ENCODE measurements at regions not wholly inside any gene's neighbourhood (a gene's known extent, or its start where the extent isn't known, plus 50 kb on each side); places are given as distances from the start of the nearest gene placed in this dataset.

DNA sequence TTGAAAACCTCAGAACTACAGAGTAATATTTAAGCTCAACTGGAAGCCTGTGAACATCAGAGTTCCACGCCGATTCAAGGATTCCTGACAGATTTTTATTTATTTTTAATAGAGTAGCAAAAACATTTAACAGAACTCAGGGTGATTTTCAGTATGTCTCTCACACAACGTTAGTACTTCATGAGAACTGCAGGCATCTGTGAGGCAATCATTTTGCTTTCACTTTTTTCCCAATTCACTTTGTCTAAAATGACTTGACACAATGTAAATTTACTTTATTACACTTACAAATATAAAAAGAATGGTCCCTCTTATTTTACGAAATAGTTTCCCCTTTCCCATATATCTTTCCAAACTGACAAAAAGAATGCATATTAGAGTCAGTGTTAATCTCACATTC lies 869.5 kb upstream of the EPHA5 start:
- H3K36me3 ChIP-seq, result no peaks in the 10 kb centered on the region
- H3K27ac ChIP-seq, result no peak overlapping the region
- no peak for DNase-seq
- no peak for ATAC-seq
- no peak overlapping the region for H3K4me3 ChIP-seq
- H3K9me3 ChIP-seq, result peaks cover 0 to 6% of the 10 kb centered on the region in 2 donors
- H3K27me3 ChIP-seq, result no peaks in the 10 kb centered on the region
- intact Hi-C loops (cut with DNase I), result no loop called here
- TF ChIP-seq CTCF (IDR thresholded peaks at IDR 0.05), result no peak
- no peaks in the 10 kb centered on the region for H3K4me1 ChIP-seq

DNA sequence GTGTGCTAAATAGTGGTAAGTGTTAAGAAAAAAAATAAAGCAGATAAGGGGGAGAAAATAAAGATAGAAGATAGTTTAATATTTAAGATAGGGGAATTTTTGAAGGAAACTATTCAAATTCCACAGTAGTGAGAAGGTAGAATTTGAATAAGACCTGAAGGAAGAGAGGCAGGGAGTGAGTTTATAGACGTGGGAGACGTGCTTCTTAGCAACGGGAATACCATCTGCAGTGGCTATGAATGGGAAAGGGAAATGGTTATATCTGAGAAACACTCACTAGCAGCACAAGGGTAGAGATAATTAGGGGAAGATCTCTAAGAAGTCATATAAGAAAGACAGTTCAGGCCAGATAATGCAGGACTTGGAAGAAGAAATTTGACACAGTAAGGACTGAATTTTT lies 854.5 kb upstream of the EPHA5 start:
- no peak for TF ChIP-seq CTCF (IDR thresholded peaks at IDR 0.05)
- Histone ChIP-seq H3K27me3 (no peaks in the 10 kb centered on the region), H3K4me3 (no peak overlapping the region), H3K27ac (no peak overlapping the region), H3K4me1 (no peaks in the 10 kb centered on the region), H3K9me3 (peaks cover 0 to 4% of the 10 kb centered on the region in 2 donors), H3K36me3 (no peaks in the 10 kb centered on the region)
- DNase-seq (no peak), ATAC-seq (no peak)
- intact Hi-C loops (cut with DNase I), result no loop called here

DNA sequence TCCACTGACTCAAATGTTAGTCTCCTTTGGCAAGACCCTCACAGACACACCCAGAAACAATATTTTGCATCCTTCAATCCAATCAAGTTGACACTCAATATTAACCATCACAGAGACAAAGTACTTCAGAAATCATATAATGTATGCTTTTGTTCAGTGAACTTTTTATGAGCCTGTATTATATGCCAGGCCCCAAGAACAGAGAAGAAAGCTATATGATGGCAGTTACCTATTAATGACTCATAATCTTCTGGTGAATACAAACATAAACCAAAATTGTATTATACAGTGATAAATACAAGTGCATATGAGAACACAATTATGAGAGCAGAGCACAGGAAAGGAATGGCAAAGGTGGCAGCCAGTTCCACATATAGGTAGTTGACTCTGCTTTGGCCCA lies 852.0 kb upstream of the EPHA5 start:
- no peaks in the 10 kb centered on the region for H3K9me3 ChIP-seq
- no peak for TF ChIP-seq CTCF (IDR thresholded peaks at IDR 0.05)
- H3K27ac ChIP-seq, result no peak overlapping the region
- no peaks in the 10 kb centered on the region for H3K4me1 ChIP-seq
- ATAC-seq (no peak), DNase-seq (no peak)
- H3K4me3 ChIP-seq, result no peak overlapping the region
- intact Hi-C loops (cut with DNase I), result no loop called here
- H3K27me3 ChIP-seq, result no peaks in the 10 kb centered on the region
- no peaks in the 10 kb centered on the region for H3K36me3 ChIP-seq

DNA sequence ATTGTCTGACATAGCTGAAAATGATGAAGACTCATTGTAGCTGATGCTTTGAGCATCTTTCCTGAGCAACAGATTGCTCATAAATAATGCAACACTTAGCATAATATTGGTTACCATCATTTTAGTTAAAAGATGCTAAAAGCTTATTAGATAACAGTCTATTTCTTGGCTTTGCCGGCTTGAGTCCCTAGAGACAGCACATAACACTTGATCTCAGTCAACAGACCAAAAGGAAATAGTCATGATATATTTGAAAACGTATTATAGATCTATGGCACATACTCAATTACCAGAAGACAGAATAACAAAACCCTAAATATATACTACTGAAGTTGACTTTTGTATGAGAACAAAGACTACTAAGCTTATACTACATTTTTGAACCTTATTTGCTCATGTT lies 846.7 kb upstream of the EPHA5 start:
- H3K9me3 ChIP-seq, result peaks cover 0 to 5% of the 10 kb centered on the region in 2 donors
- no peak for DNase-seq
- TF ChIP-seq CTCF (IDR thresholded peaks at IDR 0.05), result no peak
- no peak overlapping the region for H3K27ac ChIP-seq
- ATAC-seq, result no peak
- H3K36me3 ChIP-seq, result no peaks in the 10 kb centered on the region
- H3K27me3 ChIP-seq, result no peaks in the 10 kb centered on the region
- no peaks in the 10 kb centered on the region for H3K4me1 ChIP-seq
- H3K4me3 ChIP-seq, result no peak overlapping the region
- intact Hi-C loops (cut with DNase I), result no loop called here

- H3K9me3 ChIP-seq, result peaks cover 0 to 7% of the 10 kb centered on the region in 2 donors
- no peak for DNase-seq
- no peaks in the 10 kb centered on the region for H3K27me3 ChIP-seq
- no peaks in the 10 kb centered on the region for H3K4me1 ChIP-seq
- no peak for TF ChIP-seq CTCF (IDR thresholded peaks at IDR 0.05)
- no peak overlapping the region for H3K4me3 ChIP-seq
- no peak for ATAC-seq
- no peaks in the 10 kb centered on the region for H3K36me3 ChIP-seq
- H3K27ac ChIP-seq, result no peak overlapping the region
- intact Hi-C loops (cut with DNase I), result no loop called here
These were observed 836.7 kb upstream of the EPHA5 start for GRCh38 chr4:66506985-66507384.
